Activated CD8-positive, alpha-beta T cell treated with anti-CD3 and anti-CD28 coated beads for 36 hours (primary cell): ENCODE measurements at regions not wholly inside any gene's neighbourhood (a gene's known extent, or its start where the extent isn't known, plus 50 kb on each side); places are given as distances from the start of the nearest gene placed in this dataset.
A peak's percentile ranks its signal among the peaks of the same experiment; 100 is the strongest.

Experiments used
- ATAC-seq: fragments of 200-7000 bp; cut with Tn5 transposase; one replicate; pipeline ENCODE4 v1.10.0; 2021; ENCODE audit warnings: mild to moderate bottlenecking, moderate library complexity
- CTCF ChIA-PET: fragments of 350-600 bp; sonication (Branson Sonifier 250); formaldehyde crosslinking; loops from one replicate; lab custom pipeline; 2021; ENCODE audit warnings: antibody characterized with exemption; lab: Charles Lee
- POLR2A ChIA-PET: fragments of 350-600 bp; sonication (Branson Sonifier 250); formaldehyde crosslinking; loops from one replicate; lab custom pipeline; 2021; ENCODE audit warnings: antibody characterized with exemption; lab: Charles Lee
- DNase-seq: peaks from one replicate; pipeline ENCODE4 v3.0.0-alpha.2; 2020
- H3K27ac Mint-ChIP-seq: one replicate; pipeline ENCODE4 v1.8.0; 2021; ENCODE audit warnings: mild to moderate bottlenecking, mixed read lengths
- H3K27me3 Mint-ChIP-seq: one replicate; pipeline ENCODE4 v1.8.0; 2021; ENCODE audit warnings: mixed read lengths
- H3K36me3 Mint-ChIP-seq: one replicate; pipeline ENCODE4 v1.8.0; 2021; ENCODE audit warnings: low read depth, mixed read lengths
- H3K4me1 Mint-ChIP-seq: one replicate; pipeline ENCODE4 v1.8.0; 2021; ENCODE audit warnings: low read depth, mixed read lengths
- H3K4me3 Mint-ChIP-seq: one replicate; pipeline ENCODE4 v1.8.0; 2021; ENCODE audit warnings: mild to moderate bottlenecking, moderate library complexity, mixed read lengths
- H3K9me3 Mint-ChIP-seq: one replicate; pipeline ENCODE4 v1.8.0; 2021; ENCODE audit warnings: mixed read lengths
- CTCF ChIP-seq: fragments of 200-600 bp; IDR thresholded peaks from one replicate; pipeline ENCODE4 v1.8.0; 2022; ENCODE audit warnings: antibody characterized with exemption, mild to moderate bottlenecking
- intact Hi-C: fragments of 100-400 bp; cut with micrococcal nuclease; formaldehyde crosslinking; loops from one replicate; pipeline ENCODE4 v1.10.0; 2022

- ChIA-PET CTCF (no interaction called here), POLR2A (no interaction called here)
- no peak overlapping the region for H3K27ac Mint-ChIP-seq
- TF ChIP-seq CTCF: no peak
- H3K4me3 Mint-ChIP-seq: no peak overlapping the region
- H3K36me3 Mint-ChIP-seq: no peaks in the 10 kb centered on the region
- intact Hi-C loops: no loop called here
- no peak for DNase-seq
- no peaks in the 10 kb centered on the region for H3K9me3 Mint-ChIP-seq
- no peak for ATAC-seq
- H3K4me1 Mint-ChIP-seq: peaks cover 2% of the 10 kb centered on the region
- H3K27me3 Mint-ChIP-seq: no peaks in the 10 kb centered on the region
These were observed 189.3 kb downstream of the IRF8 start for GRCh38 chr16:86088287-86088686.

- no peak overlapping the region for H3K27ac Mint-ChIP-seq
- POLR2A ChIA-PET: no interaction called here
- no peak for TF ChIP-seq CTCF
- no peak overlapping the region for H3K4me3 Mint-ChIP-seq
- DNase-seq: no peak
- no peaks in the 10 kb centered on the region for H3K9me3 Mint-ChIP-seq
- intact Hi-C loops: no loop called here
- peaks cover 2% of the 10 kb centered on the region for H3K4me1 Mint-ChIP-seq
- CTCF ChIA-PET: no interaction called here
- no peak for ATAC-seq
- no peaks in the 10 kb centered on the region for H3K27me3 Mint-ChIP-seq
- H3K36me3 Mint-ChIP-seq: no peaks in the 10 kb centered on the region
These were observed 189.9 kb downstream of the IRF8 start for GRCh38 chr16:86088816-86089215.

- H3K36me3 Mint-ChIP-seq: no peaks in the 10 kb centered on the region
- intact Hi-C loops: no loop called here
- ATAC-seq (no peak), DNase-seq (no peak)
- CTCF ChIA-PET: no interaction called here
- H3K27ac Mint-ChIP-seq: no peak overlapping the region
- TF ChIP-seq CTCF: no peak
- POLR2A ChIA-PET: no interaction called here
- H3K9me3 Mint-ChIP-seq: no peaks in the 10 kb centered on the region
- H3K27me3 Mint-ChIP-seq: no peaks in the 10 kb centered on the region
- H3K4me3 Mint-ChIP-seq: no peak overlapping the region
- H3K4me1 Mint-ChIP-seq: peaks cover 2% of the 10 kb centered on the region
These were observed 190.5 kb downstream of the IRF8 start for GRCh38 chr16:86089334-86089900.

- peak; percentile 45 for ATAC-seq
- no peaks in the 10 kb centered on the region for H3K27me3 Mint-ChIP-seq
- ChIA-PET POLR2A (no interaction called here), CTCF (no interaction called here)
- peak; percentile 20 for DNase-seq
- H3K9me3 Mint-ChIP-seq: no peaks in the 10 kb centered on the region
- TF ChIP-seq CTCF: no peak
- no peak overlapping the region for H3K27ac Mint-ChIP-seq
- H3K4me1 Mint-ChIP-seq: peaks cover 2% of the 10 kb centered on the region
- H3K4me3 Mint-ChIP-seq: no peak overlapping the region
- intact Hi-C loops: no loop called here
- no peaks in the 10 kb centered on the region for H3K36me3 Mint-ChIP-seq
These were observed 191.0 kb downstream of the IRF8 start for GRCh38 chr16:86089991-86090390.

GRCh38 chr16:86090461-86091170 is 191.7 kb downstream of the IRF8 start:
- no peak overlapping the region for H3K4me3 Mint-ChIP-seq
- POLR2A ChIA-PET: no interaction called here
- H3K27ac Mint-ChIP-seq: no peak overlapping the region
- ATAC-seq (no peak), DNase-seq (no peak)
- peaks cover 2% of the 10 kb centered on the region for H3K4me1 Mint-ChIP-seq
- H3K9me3 Mint-ChIP-seq: no peaks in the 10 kb centered on the region
- intact Hi-C loops: no loop called here
- H3K36me3 Mint-ChIP-seq: no peaks in the 10 kb centered on the region
- CTCF ChIA-PET: no interaction called here
- no peak for TF ChIP-seq CTCF
- no peaks in the 10 kb centered on the region for H3K27me3 Mint-ChIP-seq
